GM04504 (cell line): ENCODE measurements at regions not wholly inside any gene's neighbourhood (a gene's known extent, or its start where the extent isn't known, plus 50 kb on each side); places are given as distances from the start of the nearest gene placed in this dataset.
A peak's percentile ranks its signal among the peaks of the same experiment; 100 is the strongest.

Experiments
- DNase-seq: peaks from one replicate; pipeline ENCODE4 v3.0.0-alpha.2; 2012; ENCODE audit warnings: low read depth

DNA sequence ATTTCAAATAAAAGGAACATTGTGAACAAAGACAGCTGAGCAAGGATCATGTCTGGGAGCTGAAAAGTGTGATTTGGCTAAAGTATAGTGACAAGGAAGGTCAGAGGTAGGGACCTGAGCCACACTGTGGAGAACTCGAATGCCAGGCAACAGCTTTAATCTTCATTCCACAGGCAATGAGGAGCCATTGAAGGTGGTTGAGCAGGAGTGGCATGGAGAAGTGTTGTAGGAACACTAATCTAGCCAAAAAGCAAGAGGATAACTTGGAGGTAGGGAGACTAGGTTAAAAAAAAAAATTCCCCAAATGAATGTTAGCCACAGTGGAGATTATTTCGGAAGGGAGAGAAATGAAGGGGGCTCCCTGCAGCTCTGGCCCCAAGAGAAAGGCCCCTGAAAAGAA, 286.9 kb downstream of the BCOR start:
- no peak for DNase-seq

- no peak for DNase-seq
Measured at GRCh38 chrX:39811376-39811775, 286.4 kb downstream of the BCOR start.

- peak; percentile 52 for DNase-seq
Measured at GRCh38 chrX:39813631-39814277, 284.0 kb downstream of the BCOR start.

GRCh38 chrX:39814391-39814790, 283.4 kb downstream of the BCOR start:
- no peak for DNase-seq

- no peak for DNase-seq
Measured at GRCh38 chrX:39815631-39816030, 282.1 kb downstream of the BCOR start.

- DNase-seq, result peak; percentile 29
Measured at GRCh38 chrX:39816871-39817731, 280.7 kb downstream of the BCOR start.

DNA sequence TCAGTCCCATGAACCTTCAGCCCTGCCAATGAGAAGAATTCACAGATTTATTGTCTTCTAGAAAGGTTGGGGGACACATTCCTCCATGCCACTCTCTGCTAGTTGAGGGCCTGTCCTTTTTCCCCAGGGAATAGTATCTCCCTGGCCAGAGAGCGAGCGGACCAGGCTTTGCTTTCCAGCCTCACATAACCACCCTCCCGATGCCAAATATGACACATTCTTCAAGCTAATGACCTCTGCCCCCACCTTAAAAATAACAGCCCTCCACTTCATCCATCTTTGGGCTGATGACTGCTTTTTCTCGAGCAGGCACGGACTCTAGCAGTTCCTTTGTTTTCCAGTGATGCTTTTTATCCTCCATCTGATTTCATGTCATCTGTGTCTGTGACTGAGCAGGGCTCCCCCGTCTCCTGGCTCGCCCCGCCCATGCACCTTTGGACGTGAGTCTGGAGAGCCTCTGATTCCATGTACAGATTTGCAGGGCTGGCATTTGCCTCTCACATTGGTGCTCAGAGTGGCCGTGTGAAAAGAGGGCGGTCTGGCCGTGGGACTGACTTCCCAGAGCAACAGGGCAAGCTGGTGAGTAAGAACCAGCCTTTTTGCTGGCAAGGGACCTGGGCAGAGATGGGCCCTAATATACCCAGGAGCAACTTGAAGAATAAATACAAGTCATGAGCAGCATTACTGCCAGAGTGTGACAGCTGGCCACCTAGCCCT, 279.8 kb downstream of the BCOR start:
- DNase-seq, result no peak

- DNase-seq, result no peak
Measured at GRCh38 chrX:39818750-39819149, 279.0 kb downstream of the BCOR start.

DNA sequence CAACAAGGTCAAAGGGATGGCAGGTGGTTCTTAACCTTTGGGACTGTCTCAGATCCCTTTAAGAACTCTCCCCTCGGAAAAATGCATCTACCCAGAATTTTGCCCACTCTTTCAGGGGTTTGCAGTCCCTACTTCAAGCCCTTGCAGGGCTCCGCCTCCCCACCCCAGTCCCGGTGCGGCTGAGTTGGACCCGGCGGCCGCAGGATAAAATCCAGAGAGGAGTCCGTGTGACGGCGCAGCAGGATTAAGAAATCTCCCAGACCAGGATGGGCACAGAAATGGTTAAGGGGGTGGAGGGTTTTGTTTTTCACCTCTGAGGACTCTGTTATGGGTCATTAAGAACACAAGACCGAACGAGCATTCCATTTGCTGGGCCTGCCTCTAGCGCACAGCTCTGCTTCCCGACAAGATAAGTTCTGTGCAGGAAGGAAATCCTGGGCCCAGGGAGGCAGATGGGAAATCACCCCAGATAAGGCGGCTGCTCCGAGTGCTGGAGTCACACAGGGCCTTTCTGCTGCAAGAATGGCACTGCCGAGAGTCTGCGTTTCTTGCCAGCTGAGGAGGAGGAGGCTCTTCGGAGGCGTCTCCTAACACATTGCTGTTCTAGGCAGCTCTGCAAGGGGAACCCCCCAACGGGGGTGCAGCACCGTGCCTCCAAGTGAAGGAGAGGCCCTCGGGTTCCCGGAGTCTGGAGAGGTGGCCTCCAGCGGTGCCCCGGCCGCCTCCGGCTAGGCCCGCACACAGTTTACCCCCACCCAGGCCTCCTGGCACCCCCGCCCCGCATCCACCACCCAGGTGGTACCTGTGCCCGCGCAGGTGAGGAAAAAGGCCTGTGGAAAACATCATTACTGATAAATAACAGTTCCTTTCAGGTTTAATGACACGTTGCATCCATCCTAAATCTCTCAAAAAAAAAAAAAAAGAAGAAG, 277.6 kb downstream of the BCOR start:
- no peak for DNase-seq

GRCh38 chrX:39820938-39821708, 276.6 kb downstream of the BCOR start:
- no peak for DNase-seq

- DNase-seq, result no peak
Measured at GRCh38 chrX:39821709-39822095, 276.1 kb downstream of the BCOR start.

- DNase-seq, result no peak
Measured at GRCh38 chrX:39822133-39822748, 275.5 kb downstream of the BCOR start.

DNA sequence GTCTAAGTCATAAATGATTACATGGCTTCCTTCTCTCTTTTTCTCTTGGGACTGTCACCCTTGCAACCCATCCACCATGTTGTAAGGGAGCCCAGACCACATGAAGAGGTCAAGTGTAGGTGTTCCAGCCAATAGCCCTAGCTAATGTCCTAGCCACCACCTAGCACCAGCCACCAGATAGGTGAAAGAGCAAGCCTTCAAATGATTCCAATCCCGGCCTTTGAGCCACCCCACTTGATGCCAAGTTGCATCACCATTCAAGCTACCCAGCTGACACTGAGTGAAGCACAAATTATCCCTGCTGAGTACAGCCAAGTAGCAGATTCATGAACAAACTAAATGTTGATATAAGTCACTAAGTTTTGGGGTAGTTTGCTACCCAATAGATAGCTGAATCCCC, 274.3 kb downstream of the BCOR start:
- DNase-seq, result no peak

- DNase-seq, result no peak
Measured at GRCh38 chrX:39823854-39824253, 273.9 kb downstream of the BCOR start.

- DNase-seq, result no peak
Measured at GRCh38 chrX:39826813-39827543, 270.8 kb downstream of the BCOR start.

DNA sequence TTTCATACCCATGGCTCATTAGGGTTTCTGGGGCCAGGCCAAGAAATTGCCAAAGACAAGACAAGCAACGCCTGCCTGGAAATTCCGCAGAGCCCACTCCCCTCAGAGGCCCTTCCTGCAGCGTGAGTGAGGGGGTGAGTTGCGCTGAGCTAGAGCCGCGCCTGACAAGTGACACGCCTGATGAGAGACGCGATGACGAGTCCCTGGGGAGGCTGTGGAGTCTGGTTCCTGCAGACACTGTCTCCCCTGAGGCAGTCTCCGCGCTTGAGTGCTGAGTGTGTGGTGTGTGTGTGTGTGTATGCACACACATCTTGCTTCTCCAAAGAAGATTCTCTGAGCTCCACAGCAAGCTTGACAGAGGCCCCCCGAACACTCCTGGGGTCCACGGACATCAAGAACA, 269.8 kb downstream of the BCOR start:
- DNase-seq, result no peak

GRCh38 chrX:39828971-39829370, 268.8 kb downstream of the BCOR start:
- no peak for DNase-seq

DNA sequence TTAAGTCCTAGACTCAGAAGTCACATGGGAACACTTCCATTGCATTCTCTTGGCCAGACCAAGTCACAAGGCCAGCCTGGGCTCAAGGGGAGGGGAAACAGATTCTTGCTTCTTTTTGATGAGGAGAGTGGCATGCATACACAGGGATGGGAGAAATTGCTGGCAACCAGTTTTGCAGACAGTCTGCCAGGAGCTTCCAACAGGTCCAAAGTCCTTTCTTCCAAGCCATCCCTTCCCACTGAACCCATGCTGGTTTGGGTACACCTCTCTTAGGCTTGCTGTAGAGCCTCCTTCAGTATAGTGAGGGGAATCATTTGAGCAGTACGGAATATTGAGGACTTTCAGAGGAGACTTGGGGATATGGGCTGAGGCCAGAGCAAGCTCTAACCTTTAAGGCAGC, 267.8 kb downstream of the BCOR start:
- no peak for DNase-seq

DNA sequence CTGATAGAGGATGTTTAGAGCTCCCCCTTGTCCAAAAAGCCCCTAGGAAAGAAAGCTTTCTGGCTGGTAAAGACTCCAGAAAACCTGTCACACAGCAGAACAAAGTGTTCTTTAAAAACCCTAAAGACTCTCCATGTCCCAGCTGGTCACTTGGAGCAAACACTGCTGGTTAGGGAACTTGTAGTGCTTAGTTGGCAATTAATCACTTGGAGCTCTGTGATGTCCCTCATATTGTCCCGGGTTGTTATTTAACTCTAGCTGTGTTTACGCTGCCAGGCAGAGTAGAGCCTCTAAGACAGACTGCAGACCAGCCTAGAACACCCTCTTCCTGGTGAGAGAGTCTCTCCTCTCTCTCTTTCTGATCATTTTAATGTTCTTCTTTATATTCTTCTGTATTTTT, 267.3 kb downstream of the BCOR start:
- DNase-seq, result no peak

GRCh38 chrX:39832211-39832610, 265.5 kb downstream of the BCOR start:
- DNase-seq, result no peak
